CD4-positive, alpha-beta memory T cell (primary cell): ENCODE measurements at regions not wholly inside any gene's neighbourhood (a gene's known extent, or its start where the extent isn't known, plus 50 kb on each side); places are given as distances from the start of the nearest gene placed in this dataset.

Experiments used
- CTCF ChIA-PET: fragments of 350-600 bp; sonication (Branson Sonifier 250); formaldehyde crosslinking; loops from one replicate; lab custom pipeline; 2021; ENCODE audit warnings: inconsistent platforms; ENCODE audit not compliant: partially characterized antibody; lab: Charles Lee
- POLR2A ChIA-PET: fragments of 350-600 bp; sonication (Branson Sonifier 250); formaldehyde crosslinking; loops from one replicate; lab custom pipeline; 2021; ENCODE audit not compliant: partially characterized antibody; lab: Charles Lee
- DNase-seq, 5 donors: peaks; one replicate each; pipeline versions ENCODE4 v3.0.0 to v3.0.0-alpha.2; 2020 to 2022; ENCODE audit warnings: mixed read lengths in 1 of 5
- H3K27ac ChIP-seq: one replicate; pipeline ENCODE4 v1.7.0; 2013; ENCODE audit warnings: low read depth, low read length
- H3K27me3 ChIP-seq: 2 replicates; pipeline ENCODE4 v1.7.0; 2013; ENCODE audit warnings: mild to moderate bottlenecking, low read length, moderate library complexity; ENCODE audit not compliant: insufficient read depth
- H3K36me3 ChIP-seq: 2 replicates; pipeline ENCODE4 v1.7.0; 2013; ENCODE audit warnings: mild to moderate bottlenecking, low read length, moderate library complexity; ENCODE audit not compliant: insufficient read depth
- H3K4me1 ChIP-seq: 2 replicates; pipeline ENCODE4 v1.7.0; 2013; ENCODE audit warnings: mild to moderate bottlenecking, low read length, moderate library complexity; ENCODE audit not compliant: insufficient read depth
- H3K4me3 ChIP-seq, 2 donors: one replicate each; pipeline ENCODE4 v1.7.0; 2013; ENCODE audit warnings: low read length in 2 of 2, mild to moderate bottlenecking in 1 of 2
- H3K9me3 ChIP-seq, 2 donors: one replicate each; pipeline ENCODE4 v1.7.0; 2013; ENCODE audit warnings: low read length in 2 of 2, control low read depth in 1 of 2; ENCODE audit not compliant: control insufficient read depth in 1 of 2
- H3K27ac Mint-ChIP-seq, 7 donors: one replicate each; pipeline ENCODE4 v1.8.0; 2020 to 2021; ENCODE audit warnings: mixed read lengths in 7 of 7, mild to moderate bottlenecking in 6 of 7, inconsistent platforms in 3 of 7, moderate library complexity in 3 of 7
- H3K27me3 Mint-ChIP-seq, 2 donors: one replicate each; pipeline ENCODE4 v1.8.0; 2020 to 2021; ENCODE audit warnings: mixed read lengths in 2 of 2
- H3K36me3 Mint-ChIP-seq, 2 donors: one replicate each; pipeline ENCODE4 v1.8.0; 2020 to 2021; ENCODE audit warnings: mixed read lengths in 2 of 2, inconsistent platforms in 1 of 2, mild to moderate bottlenecking in 1 of 2
- H3K4me1 Mint-ChIP-seq, 4 donors: one replicate each; pipeline ENCODE4 v1.8.0; 2020 to 2021; ENCODE audit warnings: mixed read lengths in 4 of 4, mild to moderate bottlenecking in 1 of 4
- H3K4me3 Mint-ChIP-seq, 8 donors: one replicate each; pipeline ENCODE4 v1.8.0; 2020 to 2021; ENCODE audit warnings: mixed read lengths in 8 of 8, mild to moderate bottlenecking in 7 of 8, moderate library complexity in 6 of 8, inconsistent platforms in 3 of 8
- H3K9me3 Mint-ChIP-seq, 8 donors: one replicate each; pipeline ENCODE4 v1.8.0; 2020 to 2021; ENCODE audit warnings: mixed read lengths in 8 of 8, mild to moderate bottlenecking in 5 of 8, inconsistent platforms in 3 of 8, moderate library complexity in 1 of 8
- intact Hi-C: fragments of 100-400 bp; cut with micrococcal nuclease; formaldehyde crosslinking; loops from one replicate; pipeline ENCODE4 v1.15.1; 2023

- H3K4me1 Mint-ChIP-seq = no peaks in the 10 kb centered on the region
- no peaks in the 10 kb centered on the region for H3K36me3 ChIP-seq
- H3K27me3 ChIP-seq = no peaks in the 10 kb centered on the region
- intact Hi-C loops = no loop called here
- H3K27me3 Mint-ChIP-seq = no peaks in the 10 kb centered on the region
- CTCF ChIA-PET = no interaction called here
- no peaks in the 10 kb centered on the region for H3K4me1 ChIP-seq
- no peak overlapping the region for H3K27ac ChIP-seq
- DNase-seq = no peak
- POLR2A ChIA-PET = no interaction called here
- no peak overlapping the region for H3K4me3 ChIP-seq
- peaks cover 2 to 16% (median 10%) of the 10 kb centered on the region in 8 donors for H3K9me3 Mint-ChIP-seq
- no peaks in the 10 kb centered on the region for H3K9me3 ChIP-seq
- H3K4me3 Mint-ChIP-seq = no peak overlapping the region
- no peak overlapping the region for H3K27ac Mint-ChIP-seq
- H3K36me3 Mint-ChIP-seq = peaks cover 2 to 8% of the 10 kb centered on the region in 2 donors
These were observed 114.6 kb upstream of the SESN3 start for GRCh38 chr11:95345651-95346050.

DNA sequence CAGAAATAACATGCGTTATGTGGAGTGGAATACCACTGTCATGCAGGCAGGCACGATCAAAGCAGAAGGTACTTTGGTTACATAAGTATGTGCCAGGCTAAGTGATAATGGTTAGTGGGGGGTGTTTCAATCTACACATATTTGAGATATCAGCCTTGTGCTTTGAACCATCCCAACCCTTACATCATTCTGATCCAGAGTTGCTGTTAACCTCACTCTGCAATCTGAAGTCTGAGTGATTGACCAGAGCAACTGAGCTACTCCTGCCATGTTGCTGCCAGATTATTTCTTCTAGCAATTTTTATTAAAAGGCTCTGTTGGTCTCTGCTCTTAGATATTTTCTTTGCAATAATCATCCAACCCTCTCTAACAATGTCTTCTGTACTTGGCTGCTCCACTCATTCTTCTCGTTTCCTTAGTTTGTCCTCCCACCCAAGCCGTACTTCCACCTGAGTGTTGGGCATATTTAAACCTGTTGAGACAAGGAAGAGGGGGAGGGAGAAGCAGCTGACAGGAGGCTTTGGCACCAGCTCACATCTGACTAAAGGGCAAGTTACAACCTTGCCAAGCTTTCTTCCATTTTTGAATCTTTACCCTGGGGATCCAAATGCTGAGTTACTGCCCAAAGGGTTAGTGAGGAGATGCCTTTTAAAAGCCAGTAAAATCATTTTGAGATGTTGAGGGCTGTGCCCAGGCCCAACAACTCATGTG is 114.1 kb upstream of the SESN3 start:
- Histone ChIP-seq H3K27ac (no peak overlapping the region), H3K4me3 (no peak overlapping the region), H3K9me3 (no peaks in the 10 kb centered on the region), H3K4me1 (no peaks in the 10 kb centered on the region), H3K27me3 (no peaks in the 10 kb centered on the region), H3K36me3 (no peaks in the 10 kb centered on the region)
- Mint-ChIP-seq H3K27ac (no peak overlapping the region), H3K4me3 (no peak overlapping the region), H3K9me3 (peaks cover 2 to 16% (median 10%) of the 10 kb centered on the region in 8 donors), H3K36me3 (peaks cover 2 to 8% of the 10 kb centered on the region in 2 donors), H3K27me3 (no peaks in the 10 kb centered on the region), H3K4me1 (no peaks in the 10 kb centered on the region)
- POLR2A ChIA-PET = no interaction called here
- intact Hi-C loops = no loop called here
- CTCF ChIA-PET = no interaction called here
- no peak for DNase-seq

DNA sequence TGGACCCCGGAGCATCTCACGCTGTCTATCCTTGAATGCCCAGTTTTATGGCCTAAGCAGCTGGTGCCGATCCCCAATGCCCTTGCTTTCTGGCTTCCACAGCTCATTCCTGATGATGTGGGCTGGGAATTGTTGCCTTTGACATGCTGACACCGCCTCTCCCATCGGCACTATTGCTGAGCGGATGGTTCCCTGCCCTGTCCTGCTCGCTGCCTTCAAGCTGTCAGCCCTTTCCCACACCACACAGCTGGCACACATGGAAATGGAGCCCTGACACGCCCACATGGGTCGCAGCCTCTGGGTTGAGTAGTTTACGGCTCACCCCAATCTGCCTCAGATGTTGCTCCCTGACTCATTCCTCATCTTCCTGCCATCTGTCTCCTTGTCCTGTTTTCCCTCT is 110.2 kb upstream of the SESN3 start:
- intact Hi-C loops = no loop called here
- no peaks in the 10 kb centered on the region for H3K9me3 Mint-ChIP-seq
- Histone ChIP-seq H3K4me1 (peaks cover 19% of the 10 kb centered on the region), H3K36me3 (no peaks in the 10 kb centered on the region), H3K27ac (no peak overlapping the region), H3K27me3 (no peaks in the 10 kb centered on the region), H3K9me3 (no peaks in the 10 kb centered on the region), H3K4me3 (no peak overlapping the region)
- H3K27ac Mint-ChIP-seq = no peak overlapping the region
- ChIA-PET CTCF (no interaction called here), POLR2A (no interaction called here)
- H3K36me3 Mint-ChIP-seq = no peaks in the 10 kb centered on the region
- no peak for DNase-seq
- no peak overlapping the region for H3K4me3 Mint-ChIP-seq
- H3K4me1 Mint-ChIP-seq = peaks cover 0 to 3% (median 0%) of the 10 kb centered on the region in 4 donors
- H3K27me3 Mint-ChIP-seq = no peaks in the 10 kb centered on the region

- Mint-ChIP-seq H3K27me3 (no peaks in the 10 kb centered on the region), H3K4me3 (no peak overlapping the region), H3K9me3 (no peaks in the 10 kb centered on the region), H3K36me3 (no peaks in the 10 kb centered on the region), H3K4me1 (peaks cover 0 to 6% (median 0%) of the 10 kb centered on the region in 4 donors), H3K27ac (no peak overlapping the region)
- H3K27me3 ChIP-seq = no peaks in the 10 kb centered on the region
- H3K4me3 ChIP-seq = no peak overlapping the region
- H3K27ac ChIP-seq = no peak overlapping the region
- no peaks in the 10 kb centered on the region for H3K36me3 ChIP-seq
- POLR2A ChIA-PET = no interaction called here
- no peak for DNase-seq
- H3K9me3 ChIP-seq = no peaks in the 10 kb centered on the region
- peaks cover 19% of the 10 kb centered on the region for H3K4me1 ChIP-seq
- CTCF ChIA-PET = interaction anchor here (1.6 kb wide), 1 partner anchor 366 kb away, joined by 3 read pairs; no protein-coding TSS in a partner anchor
- intact Hi-C loops = loop anchor here (2.0 kb wide), 1 partner anchor 108 kb away; the partner anchor contains the start of gene SESN3
These were observed 108.3 kb upstream of the SESN3 start for GRCh38 chr11:95339086-95339901.

DNA sequence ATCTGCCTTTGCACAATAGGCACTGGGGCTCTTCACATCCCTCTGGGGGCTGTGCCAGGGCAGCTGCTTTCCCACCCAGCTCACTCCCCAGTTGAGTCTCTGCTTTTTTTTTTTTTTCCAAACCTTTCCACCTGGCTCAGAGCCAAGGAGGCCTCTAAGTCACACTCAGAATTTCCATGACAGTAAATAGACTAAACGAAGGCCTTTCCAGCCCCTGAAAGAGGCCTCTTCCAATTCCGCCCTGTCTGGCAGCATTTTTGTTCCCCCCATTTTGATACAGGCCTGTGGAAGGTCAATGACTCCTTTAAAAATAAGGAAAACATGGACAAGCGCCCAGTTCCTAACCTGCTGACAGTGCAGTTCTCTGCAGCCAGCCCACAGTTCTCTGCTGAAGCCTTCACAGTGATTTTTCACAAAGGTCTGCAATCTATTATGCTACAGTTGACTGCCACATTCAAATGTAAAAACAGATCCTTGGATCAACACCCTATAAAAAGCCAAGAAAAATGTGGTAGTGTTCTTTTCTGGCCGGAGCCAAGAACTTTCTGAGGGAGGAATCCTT is 107.5 kb upstream of the SESN3 start:
- no peaks in the 10 kb centered on the region for H3K36me3 ChIP-seq
- no peak overlapping the region for H3K4me3 ChIP-seq
- H3K27ac Mint-ChIP-seq = no peak overlapping the region
- peaks cover 0 to 6% (median 0%) of the 10 kb centered on the region in 4 donors for H3K4me1 Mint-ChIP-seq
- no peaks in the 10 kb centered on the region for H3K9me3 Mint-ChIP-seq
- H3K4me1 ChIP-seq = peaks cover 19% of the 10 kb centered on the region
- intact Hi-C loops = loop anchor here (2.0 kb wide), 1 partner anchor 108 kb away; the partner anchor contains the start of gene SESN3
- DNase-seq = no peak
- ChIA-PET POLR2A (interaction anchor here (1.2 to 2.5 kb wide), 2 partner anchors 107 to 367 kb away, joined by 6 to 18 read pairs; partner anchors contain the start of gene SESN3), CTCF (interaction anchor here (1.6 to 1.8 kb wide), 2 partner anchors 367 kb away, joined by 3 to 7 read pairs; no protein-coding TSS in a partner anchor)
- H3K27me3 Mint-ChIP-seq = no peaks in the 10 kb centered on the region
- H3K27ac ChIP-seq = no peak overlapping the region
- H3K9me3 ChIP-seq = no peaks in the 10 kb centered on the region
- H3K27me3 ChIP-seq = no peaks in the 10 kb centered on the region
- H3K4me3 Mint-ChIP-seq = no peak overlapping the region
- H3K36me3 Mint-ChIP-seq = no peaks in the 10 kb centered on the region

DNA sequence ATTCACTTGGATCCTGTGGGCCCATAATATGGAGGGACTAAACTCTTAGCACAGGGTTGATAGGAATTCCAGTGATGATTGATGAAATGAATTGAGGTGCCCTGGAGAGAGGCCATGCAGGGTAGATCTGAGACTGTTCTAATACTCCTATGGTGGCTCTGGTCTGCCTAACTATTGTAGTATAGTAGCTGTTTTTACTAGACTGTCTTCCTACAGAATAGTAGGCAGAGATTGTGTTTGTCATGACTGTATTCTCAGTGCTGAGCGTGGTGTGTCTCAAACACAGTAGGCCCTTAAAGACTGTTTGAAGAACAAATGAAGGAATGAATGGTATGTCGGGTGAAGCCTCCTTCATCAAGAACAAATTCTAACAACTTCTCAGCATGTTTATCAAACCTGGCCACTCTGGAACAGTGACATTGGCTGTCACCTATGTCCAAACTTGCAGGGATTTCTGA is 107.0 kb upstream of the SESN3 start:
- Mint-ChIP-seq H3K9me3 (no peaks in the 10 kb centered on the region), H3K4me3 (no peak overlapping the region), H3K27me3 (no peaks in the 10 kb centered on the region), H3K4me1 (peaks cover 0 to 6% (median 0%) of the 10 kb centered on the region in 4 donors), H3K36me3 (no peaks in the 10 kb centered on the region), H3K27ac (no peak overlapping the region)
- H3K9me3 ChIP-seq = no peaks in the 10 kb centered on the region
- intact Hi-C loops = loop anchor here (2.0 kb wide), 1 partner anchor 107 kb away; the partner anchor contains the start of gene SESN3
- ChIA-PET CTCF (interaction anchor here (1.2 to 1.8 kb wide), 2 partner anchors 107 to 367 kb away, joined by 3 to 7 read pairs; partner anchors contain the start of gene SESN3), POLR2A (interaction anchor here (0.8 to 2.5 kb wide), 4 partner anchors 38 to 367 kb away, joined by 4 to 18 read pairs (median 5); partner anchors contain the start of gene SESN3)
- no peak for DNase-seq
- no peaks in the 10 kb centered on the region for H3K27me3 ChIP-seq
- no peak overlapping the region for H3K4me3 ChIP-seq
- no peaks in the 10 kb centered on the region for H3K36me3 ChIP-seq
- peaks cover 19% of the 10 kb centered on the region for H3K4me1 ChIP-seq
- H3K27ac ChIP-seq = no peak overlapping the region
